Trophoblast cell (in vitro differentiated cells and primary cell): ENCODE measurements at regions not wholly inside any gene's neighbourhood (a gene's known extent, or its start where the extent isn't known, plus 50 kb on each side); places are given as distances from the start of the nearest gene placed in this dataset.

ENCODE experiments used
- DNase-seq, 2 donors: peaks; one replicate each; pipeline ENCODE4 v3.0.0-alpha.2; 2016
- H2AFZ ChIP-seq: 2 replicates; pipeline ENCODE4 v1.6.1; 2013; ENCODE audit warnings: low read length, moderate library complexity, mild to moderate bottlenecking; ENCODE audit not compliant: insufficient read depth, poor library complexity
- H2AK5ac ChIP-seq: 2 replicates; pipeline ENCODE4 v1.6.1; 2013; ENCODE audit warnings: mild to moderate bottlenecking, low read length
- H2BK120ac ChIP-seq: 2 replicates; pipeline ENCODE4 v1.6.1; 2013; ENCODE audit warnings: low read length, mild to moderate bottlenecking, moderate library complexity; ENCODE audit not compliant: insufficient read depth, poor library complexity
- H2BK12ac ChIP-seq: 2 replicates; pipeline ENCODE4 v1.6.1; 2013; ENCODE audit warnings: mild to moderate bottlenecking, low read length, moderate library complexity
- H2BK5ac ChIP-seq: 2 replicates; pipeline ENCODE4 v1.6.1; 2013; ENCODE audit warnings: low read length, low read depth, moderate library complexity, mild to moderate bottlenecking; ENCODE audit not compliant: poor library complexity
- H3K14ac ChIP-seq: 2 replicates; pipeline ENCODE4 v1.6.1; 2013; ENCODE audit warnings: mild to moderate bottlenecking, low read length
- H3K18ac ChIP-seq: 2 replicates; pipeline ENCODE4 v1.6.1; 2013; ENCODE audit warnings: mild to moderate bottlenecking, low read length
- H3K23ac ChIP-seq: 2 replicates; pipeline ENCODE4 v1.6.1; 2013; ENCODE audit warnings: low read length
- H3K27ac ChIP-seq: 2 replicates; pipeline ENCODE4 v1.5.1; 2013; ENCODE audit warnings: low read depth, mild to moderate bottlenecking, inconsistent platforms, low read length, moderate library complexity
- H3K27me3 ChIP-seq: 2 replicates; pipeline ENCODE4 v1.6.1; 2013; ENCODE audit warnings: inconsistent platforms, mild to moderate bottlenecking, low read length, moderate library complexity; ENCODE audit not compliant: insufficient read depth
- H3K36me3 ChIP-seq, 2 experiments: 1 replicate in 1 of 2; 2 replicates in 1 of 2; pipeline ENCODE4 v1.6.1; 2013; ENCODE audit warnings: low read length in 2 of 2, mild to moderate bottlenecking in 2 of 2, moderate library complexity in 1 of 2; ENCODE audit not compliant: insufficient read depth in 2 of 2, control insufficient read depth in 1 of 2
- H3K4ac ChIP-seq: 2 replicates; pipeline ENCODE4 v1.6.1; 2013; ENCODE audit warnings: low read depth, mild to moderate bottlenecking, low read length, moderate library complexity
- H3K4me1 ChIP-seq, 2 experiments: 1 replicate in 1 of 2; 2 replicates in 1 of 2; pipeline ENCODE4 v1.6.1; 2013; ENCODE audit warnings: low read length in 2 of 2, mild to moderate bottlenecking in 2 of 2, moderate library complexity in 1 of 2; ENCODE audit not compliant: insufficient read depth in 2 of 2, control insufficient read depth in 1 of 2
- H3K4me2 ChIP-seq: 2 replicates; pipeline ENCODE4 v1.6.1; 2013; ENCODE audit warnings: inconsistent platforms, mild to moderate bottlenecking, low read length, moderate library complexity
- H3K4me3 ChIP-seq: 2 replicates; pipeline ENCODE4 v1.5.1; 2013; ENCODE audit warnings: mild to moderate bottlenecking, low read depth, low read length, inconsistent platforms
- H3K79me1 ChIP-seq: one replicate; pipeline ENCODE4 v1.6.1; 2013; ENCODE audit warnings: low read length
- H3K79me2 ChIP-seq: 2 replicates; pipeline ENCODE4 v1.6.1; 2013; ENCODE audit warnings: low read length, mild to moderate bottlenecking; ENCODE audit not compliant: control insufficient read depth, insufficient read depth, poor library complexity
- H3K9ac ChIP-seq: 2 replicates; pipeline ENCODE4 v1.6.1; 2013; ENCODE audit warnings: mild to moderate bottlenecking, low read length
- H3K9me3 ChIP-seq: 2 replicates; pipeline ENCODE4 v1.6.1; 2013; ENCODE audit warnings: low read depth, mild to moderate bottlenecking, control low read depth, inconsistent platforms, low read length; ENCODE audit not compliant: insufficient read depth
- H4K12ac ChIP-seq: 2 replicates; pipeline ENCODE4 v1.6.1; 2013; ENCODE audit warnings: low read depth, mild to moderate bottlenecking, low read length, moderate library complexity
- H4K8ac ChIP-seq: 2 replicates; pipeline ENCODE4 v1.6.1; 2013; ENCODE audit warnings: low read depth, mild to moderate bottlenecking, low read length, moderate library complexity
- H4K91ac ChIP-seq: one replicate; pipeline ENCODE4 v1.6.1; 2013; ENCODE audit warnings: low read depth, mild to moderate bottlenecking, low read length, moderate library complexity
- WGBS: extraction: QIAGEN DNeasy Blood & Tissue Kit; methylation state at CpG from one replicate; pipeline ENCODE4 v1.1.7; 2013; ENCODE audit warnings: missing lambda C conversion rate; ENCODE audit not compliant: insufficient read length, insufficient coverage; ENCODE audit errors: extremely low coverage; 5-methylcytosine and 5-hydroxymethylcytosine counted together

- H3K27me3 ChIP-seq = no peaks in the 10 kb centered on the region
- H2BK5ac ChIP-seq = no peak overlapping the region
- no peak overlapping the region for H3K9ac ChIP-seq
- no peak overlapping the region for H3K4me3 ChIP-seq
- H3K79me1 ChIP-seq = no peaks in the 10 kb centered on the region
- no peak overlapping the region for H3K23ac ChIP-seq
- no peak overlapping the region for H2AFZ ChIP-seq
- no peak overlapping the region for H4K12ac ChIP-seq
- DNase-seq = no peak
- no peak overlapping the region for H3K4ac ChIP-seq
- H4K91ac ChIP-seq = no peak overlapping the region
- peaks cover 9% of the 10 kb centered on the region for H3K9me3 ChIP-seq
- H3K18ac ChIP-seq = no peak overlapping the region
- no peak overlapping the region for H2BK120ac ChIP-seq
- no peak overlapping the region for H3K27ac ChIP-seq
- H3K4me2 ChIP-seq = no peak overlapping the region
- no peak overlapping the region for H2AK5ac ChIP-seq
- H3K36me3 ChIP-seq = no peaks in the 10 kb centered on the region
- no peak overlapping the region for H4K8ac ChIP-seq
- no peak overlapping the region for H3K14ac ChIP-seq
- no peaks in the 10 kb centered on the region for H3K79me2 ChIP-seq
- H2BK12ac ChIP-seq = no peak overlapping the region
- H3K4me1 ChIP-seq = no peaks in the 10 kb centered on the region
Measured at GRCh38 chr7:131882321-131882720, 325.9 kb upstream of the PODXL start.

GRCh38 chr7:131880078-131880477, 323.6 kb upstream of the PODXL start:
- no peaks in the 10 kb centered on the region for H3K79me1 ChIP-seq
- no peak overlapping the region for H3K14ac ChIP-seq
- H2AK5ac ChIP-seq = no peak overlapping the region
- no peaks in the 10 kb centered on the region for H3K36me3 ChIP-seq
- no peaks in the 10 kb centered on the region for H3K4me1 ChIP-seq
- no peak overlapping the region for H3K9ac ChIP-seq
- H3K4me2 ChIP-seq = no peak overlapping the region
- no peak overlapping the region for H4K8ac ChIP-seq
- no peak overlapping the region for H2BK12ac ChIP-seq
- H3K18ac ChIP-seq = no peak overlapping the region
- H3K4me3 ChIP-seq = no peak overlapping the region
- no peaks in the 10 kb centered on the region for H3K79me2 ChIP-seq
- H3K23ac ChIP-seq = no peak overlapping the region
- H3K9me3 ChIP-seq = peaks cover 12% of the 10 kb centered on the region
- H3K4ac ChIP-seq = no peak overlapping the region
- no peaks in the 10 kb centered on the region for H3K27me3 ChIP-seq
- no peak overlapping the region for H4K91ac ChIP-seq
- DNase-seq = no peak
- H2AFZ ChIP-seq = no peak overlapping the region
- no peak overlapping the region for H3K27ac ChIP-seq
- no peak overlapping the region for H2BK120ac ChIP-seq
- WGBS = no CpG with 5 or more reads among the region's 2 CpGs
- H2BK5ac ChIP-seq = no peak overlapping the region
- H4K12ac ChIP-seq = no peak overlapping the region

GRCh38 chr7:131879424-131879823, 323.0 kb upstream of the PODXL start:
- Histone ChIP-seq H3K4ac (no peak overlapping the region), H2AFZ (no peak overlapping the region), H3K4me2 (no peak overlapping the region), H4K12ac (no peak overlapping the region), H2BK12ac (no peak overlapping the region), H3K79me1 (no peaks in the 10 kb centered on the region), H3K9me3 (peaks cover 12% of the 10 kb centered on the region), H3K14ac (no peak overlapping the region), H4K8ac (no peak overlapping the region), H3K18ac (no peak overlapping the region), H3K4me3 (no peak overlapping the region), H3K79me2 (no peaks in the 10 kb centered on the region), H2BK120ac (no peak overlapping the region), H2AK5ac (no peak overlapping the region), H3K36me3 (no peaks in the 10 kb centered on the region), H3K23ac (no peak overlapping the region), H3K27me3 (no peaks in the 10 kb centered on the region), H3K4me1 (no peaks in the 10 kb centered on the region), H3K9ac (no peak overlapping the region), H4K91ac (no peak overlapping the region), H2BK5ac (no peak overlapping the region), H3K27ac (no peak overlapping the region)
- no CpG with 5 or more reads among the region's 4 CpGs for WGBS
- no peak for DNase-seq

- no peak overlapping the region for H3K23ac ChIP-seq
- H4K91ac ChIP-seq = no peak overlapping the region
- no peaks in the 10 kb centered on the region for H3K36me3 ChIP-seq
- no peak overlapping the region for H3K4me2 ChIP-seq
- H2BK120ac ChIP-seq = no peak overlapping the region
- no peak overlapping the region for H4K8ac ChIP-seq
- no peak overlapping the region for H3K27ac ChIP-seq
- no peak for DNase-seq
- H3K18ac ChIP-seq = no peak overlapping the region
- H2AK5ac ChIP-seq = no peak overlapping the region
- no peak overlapping the region for H3K4ac ChIP-seq
- no peaks in the 10 kb centered on the region for H3K4me1 ChIP-seq
- whole genome bisulfite sequencing = no CpG with 5 or more reads among the region's 2 CpGs
- H2BK12ac ChIP-seq = no peak overlapping the region
- H3K79me1 ChIP-seq = no peaks in the 10 kb centered on the region
- no peak overlapping the region for H4K12ac ChIP-seq
- H3K27me3 ChIP-seq = no peaks in the 10 kb centered on the region
- no peak overlapping the region for H3K4me3 ChIP-seq
- no peak overlapping the region for H3K14ac ChIP-seq
- peaks cover 11% of the 10 kb centered on the region for H3K9me3 ChIP-seq
- H3K9ac ChIP-seq = no peak overlapping the region
- no peak overlapping the region for H2AFZ ChIP-seq
- H2BK5ac ChIP-seq = no peak overlapping the region
- no peaks in the 10 kb centered on the region for H3K79me2 ChIP-seq
Measured at GRCh38 chr7:131878777-131879176, 322.3 kb upstream of the PODXL start.
